ENCODE measurements at regions not wholly inside any gene's neighbourhood (a gene's known extent, or its start where the extent isn't known, plus 50 kb on each side); places are given as distances from the start of the nearest gene placed in this dataset.

DNA sequence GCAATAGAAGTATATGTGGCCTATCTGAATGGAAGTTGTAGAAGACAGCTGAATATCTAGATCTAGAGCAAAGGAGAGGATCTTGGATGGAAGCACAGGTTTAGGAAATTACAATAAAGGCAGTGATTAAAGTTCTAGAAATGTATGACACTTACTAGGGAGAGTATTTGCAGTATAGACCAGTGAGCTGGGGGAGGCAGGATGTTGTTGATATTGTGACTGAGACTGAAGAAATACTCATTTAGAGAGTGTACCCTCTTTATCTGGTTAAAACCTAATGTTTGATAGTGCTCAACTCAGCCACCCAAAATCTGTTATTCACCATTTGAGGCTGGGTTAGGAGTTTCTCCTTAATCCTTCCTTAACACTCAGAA, 439.5 kb downstream of the GRXCR1 start:
- H3K27ac ChIP-seq (replicated peaks) = no peak overlapping the region

DNA sequence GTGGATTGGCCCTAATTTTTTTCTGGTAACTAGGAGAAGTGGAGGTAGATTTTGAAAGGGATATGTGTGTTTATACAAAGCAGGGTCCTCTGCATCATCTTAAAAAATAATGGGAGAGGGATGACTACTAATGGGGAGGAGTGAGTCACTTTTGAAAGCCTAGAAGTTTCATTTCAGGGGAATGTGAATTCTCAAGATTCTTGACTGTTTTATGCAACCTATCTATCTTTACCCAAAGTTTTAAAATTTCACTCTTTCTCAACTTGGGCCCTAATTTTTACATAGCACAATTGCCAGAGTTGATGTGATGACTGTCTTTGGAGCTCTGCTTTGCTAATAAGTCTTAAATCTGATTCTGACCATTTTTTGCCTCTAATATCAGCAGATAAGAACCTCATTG, 445.2 kb downstream of the GRXCR1 start:
- DNase-seq (ENCODE audit: low read depth in 1 of 2, low spot score in 1 of 2) = no peak
- Histone ChIP-seq H3K4me3 (replicated peaks; ENCODE audit: insufficient read depth, low read length) (no peak overlapping the region), H3K27me3 (ENCODE audit: insufficient read depth, poor library complexity, severe bottlenecking) (no peaks in the 10 kb centered on the region), H3K27ac (replicated peaks) (no peak overlapping the region)
- TF ChIP-seq, protein P1, sequence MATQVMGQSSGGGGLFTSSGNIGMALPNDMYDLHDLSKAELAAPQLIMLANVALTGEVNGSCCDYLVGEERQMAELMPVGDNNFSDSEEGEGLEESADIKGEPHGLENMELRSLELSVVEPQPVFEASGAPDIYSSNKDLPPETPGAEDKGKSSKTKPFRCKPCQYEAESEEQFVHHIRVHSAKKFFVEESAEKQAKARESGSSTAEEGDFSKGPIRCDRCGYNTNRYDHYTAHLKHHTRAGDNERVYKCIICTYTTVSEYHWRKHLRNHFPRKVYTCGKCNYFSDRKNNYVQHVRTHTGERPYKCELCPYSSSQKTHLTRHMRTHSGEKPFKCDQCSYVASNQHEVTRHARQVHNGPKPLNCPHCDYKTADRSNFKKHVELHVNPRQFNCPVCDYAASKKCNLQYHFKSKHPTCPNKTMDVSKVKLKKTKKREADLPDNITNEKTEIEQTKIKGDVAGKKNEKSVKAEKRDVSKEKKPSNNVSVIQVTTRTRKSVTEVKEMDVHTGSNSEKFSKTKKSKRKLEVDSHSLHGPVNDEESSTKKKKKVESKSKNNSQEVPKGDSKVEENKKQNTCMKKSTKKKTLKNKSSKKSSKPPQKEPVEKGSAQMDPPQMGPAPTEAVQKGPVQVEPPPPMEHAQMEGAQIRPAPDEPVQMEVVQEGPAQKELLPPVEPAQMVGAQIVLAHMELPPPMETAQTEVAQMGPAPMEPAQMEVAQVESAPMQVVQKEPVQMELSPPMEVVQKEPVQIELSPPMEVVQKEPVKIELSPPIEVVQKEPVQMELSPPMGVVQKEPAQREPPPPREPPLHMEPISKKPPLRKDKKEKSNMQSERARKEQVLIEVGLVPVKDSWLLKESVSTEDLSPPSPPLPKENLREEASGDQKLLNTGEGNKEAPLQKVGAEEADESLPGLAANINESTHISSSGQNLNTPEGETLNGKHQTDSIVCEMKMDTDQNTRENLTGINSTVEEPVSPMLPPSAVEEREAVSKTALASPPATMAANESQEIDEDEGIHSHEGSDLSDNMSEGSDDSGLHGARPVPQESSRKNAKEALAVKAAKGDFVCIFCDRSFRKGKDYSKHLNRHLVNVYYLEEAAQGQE (IDR thresholded peaks at IDR 0.05; ENCODE audit: insufficient replicate concordance, low read depth) = no peak
- no peak for TF ChIP-seq GABPA (IDR thresholded peaks at IDR 0.05; ENCODE audit: low read depth)
- TF ChIP-seq POLR2AphosphoS5 (IDR thresholded peaks at IDR 0.05; ENCODE audit: low read depth) = no peak
- no peak for TF ChIP-seq SPI1 (IDR thresholded peaks at IDR 0.05; ENCODE audit: borderline replicate concordance, low read depth)
- TF ChIP-seq, protein P2, sequence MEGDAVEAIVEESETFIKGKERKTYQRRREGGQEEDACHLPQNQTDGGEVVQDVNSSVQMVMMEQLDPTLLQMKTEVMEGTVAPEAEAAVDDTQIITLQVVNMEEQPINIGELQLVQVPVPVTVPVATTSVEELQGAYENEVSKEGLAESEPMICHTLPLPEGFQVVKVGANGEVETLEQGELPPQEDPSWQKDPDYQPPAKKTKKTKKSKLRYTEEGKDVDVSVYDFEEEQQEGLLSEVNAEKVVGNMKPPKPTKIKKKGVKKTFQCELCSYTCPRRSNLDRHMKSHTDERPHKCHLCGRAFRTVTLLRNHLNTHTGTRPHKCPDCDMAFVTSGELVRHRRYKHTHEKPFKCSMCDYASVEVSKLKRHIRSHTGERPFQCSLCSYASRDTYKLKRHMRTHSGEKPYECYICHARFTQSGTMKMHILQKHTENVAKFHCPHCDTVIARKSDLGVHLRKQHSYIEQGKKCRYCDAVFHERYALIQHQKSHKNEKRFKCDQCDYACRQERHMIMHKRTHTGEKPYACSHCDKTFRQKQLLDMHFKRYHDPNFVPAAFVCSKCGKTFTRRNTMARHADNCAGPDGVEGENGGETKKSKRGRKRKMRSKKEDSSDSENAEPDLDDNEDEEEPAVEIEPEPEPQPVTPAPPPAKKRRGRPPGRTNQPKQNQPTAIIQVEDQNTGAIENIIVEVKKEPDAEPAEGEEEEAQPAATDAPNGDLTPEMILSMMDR (IDR thresholded peaks at IDR 0.05; ENCODE audit: insufficient read depth, low read length) = no peak

More for the DNA sequence above, 439.5 kb downstream of the GRXCR1 start:
- H3K4me3 ChIP-seq (replicated peaks; ENCODE audit: insufficient read depth, low read length) = no peak overlapping the region
- no peaks in the 10 kb centered on the region for H3K27me3 ChIP-seq (ENCODE audit: insufficient read depth, poor library complexity, severe bottlenecking)
- TF ChIP-seq GABPA (IDR thresholded peaks at IDR 0.05; ENCODE audit: low read depth) (no peak), SPI1 (IDR thresholded peaks at IDR 0.05; ENCODE audit: borderline replicate concordance, low read depth) (no peak), POLR2AphosphoS5 (IDR thresholded peaks at IDR 0.05; ENCODE audit: low read depth) (no peak)
- TF ChIP-seq, protein P2 (IDR thresholded peaks at IDR 0.05; ENCODE audit: insufficient read depth, low read length) = no peak
- TF ChIP-seq, protein P1 (IDR thresholded peaks at IDR 0.05; ENCODE audit: insufficient replicate concordance, low read depth) = no peak
- DNase-seq (ENCODE audit: low read depth in 1 of 2, low spot score in 1 of 2) = no peak

DNA sequence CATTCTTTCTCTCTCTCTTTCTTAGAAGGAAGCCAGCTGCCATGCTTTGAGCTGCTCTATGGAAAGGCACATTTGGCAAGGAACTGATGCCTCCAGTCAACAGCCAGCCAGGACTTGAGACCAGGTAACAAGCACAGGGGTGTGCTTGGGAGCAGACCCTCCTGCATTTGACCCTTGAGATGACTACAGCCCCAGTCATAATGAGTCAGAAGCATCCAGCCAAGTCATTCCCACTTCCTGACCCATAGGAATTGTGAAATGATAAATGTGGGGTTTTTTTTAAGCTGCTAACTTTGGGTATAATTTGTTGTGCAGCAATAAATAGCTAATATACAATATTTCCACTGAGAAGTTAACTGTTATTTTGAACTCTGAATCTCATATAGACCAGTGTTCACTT, 446.9 kb downstream of the GRXCR1 start:
- Histone ChIP-seq H3K27me3 (ENCODE audit: insufficient read depth, poor library complexity, severe bottlenecking) (no peaks in the 10 kb centered on the region), H3K4me3 (replicated peaks; ENCODE audit: insufficient read depth, low read length) (no peak overlapping the region), H3K27ac (replicated peaks) (no peak overlapping the region)
- TF ChIP-seq, protein P1 (IDR thresholded peaks at IDR 0.05; ENCODE audit: insufficient replicate concordance, low read depth) = no peak
- TF ChIP-seq POLR2AphosphoS5 (IDR thresholded peaks at IDR 0.05; ENCODE audit: low read depth) = no peak
- TF ChIP-seq, protein P2 (IDR thresholded peaks at IDR 0.05; ENCODE audit: insufficient read depth, low read length) = no peak
- TF ChIP-seq GABPA (IDR thresholded peaks at IDR 0.05; ENCODE audit: low read depth) = no peak
- no peak for TF ChIP-seq SPI1 (IDR thresholded peaks at IDR 0.05; ENCODE audit: borderline replicate concordance, low read depth)
- no peak for DNase-seq (ENCODE audit: low read depth in 1 of 2, low spot score in 1 of 2)
